ENCODE measurements at regions not wholly inside any gene's neighbourhood (a gene's known extent, or its start where the extent isn't known, plus 50 kb on each side); places are given as distances from the start of the nearest gene placed in this dataset.
"Not testable (repeated sequence)": the region's sequence is repeated elsewhere in the genome, so short reads cannot be mapped to it uniquely, and the experiment has no call there.

- in situ Hi-C loops (cut with MboI; ENCODE audit: low sequenced_read_pairs, unreplicated experiment): no loop called here
- no peak for TF ChIP-seq CTCF (IDR thresholded peaks at IDR 0.05; ENCODE audit: borderline replicate concordance, control extremely low read depth, extremely low read depth, insufficient read depth, missing control alignments)
- no peak for DNase-seq (ENCODE audit: low spot score)
Observed at GRCh38 chr19:56976300-56976699, 135.8 kb upstream of the PEG3 start.

- in situ Hi-C loops (cut with MboI; ENCODE audit: low sequenced_read_pairs, unreplicated experiment): no loop called here
- TF ChIP-seq CTCF (IDR thresholded peaks at IDR 0.05; ENCODE audit: borderline replicate concordance, control extremely low read depth, extremely low read depth, insufficient read depth, missing control alignments): no peak
- DNase-seq (ENCODE audit: low spot score): no peak
Observed at GRCh38 chr19:56976995-56977906, 136.7 kb upstream of the PEG3 start.

- DNase-seq (ENCODE audit: low spot score): no peak
- no peak for TF ChIP-seq CTCF (IDR thresholded peaks at IDR 0.05; ENCODE audit: borderline replicate concordance, control extremely low read depth, extremely low read depth, insufficient read depth, missing control alignments)
- in situ Hi-C loops (cut with MboI; ENCODE audit: low sequenced_read_pairs, unreplicated experiment): no loop called here
Observed at GRCh38 chr19:56978023-56978565, 137.6 kb upstream of the PEG3 start.

GRCh38 chr19:56980326-56980725 lies 139.5 kb upstream of the USP29 start:
- in situ Hi-C loops (cut with MboI; ENCODE audit: low sequenced_read_pairs, unreplicated experiment); DNase-seq (ENCODE audit: low spot score): not testable (repeated sequence)

GRCh38 chr19:56980906-56981305 lies 138.9 kb upstream of the USP29 start:
- TF ChIP-seq CTCF (IDR thresholded peaks at IDR 0.05; ENCODE audit: borderline replicate concordance, control extremely low read depth, extremely low read depth, insufficient read depth, missing control alignments): no peak
- no peak for DNase-seq (ENCODE audit: low spot score)
- in situ Hi-C loops (cut with MboI; ENCODE audit: low sequenced_read_pairs, unreplicated experiment): no loop called here

GRCh38 chr19:56981440-56981839 lies 138.3 kb upstream of the USP29 start:
- in situ Hi-C loops (cut with MboI; ENCODE audit: low sequenced_read_pairs, unreplicated experiment); DNase-seq (ENCODE audit: low spot score): not testable (repeated sequence)

GRCh38 chr19:56983171-56983570 lies 136.6 kb upstream of the USP29 start:
- no peak for DNase-seq (ENCODE audit: low spot score)
- in situ Hi-C loops (cut with MboI; ENCODE audit: low sequenced_read_pairs, unreplicated experiment): no loop called here
- no peak for TF ChIP-seq CTCF (IDR thresholded peaks at IDR 0.05; ENCODE audit: borderline replicate concordance, control extremely low read depth, extremely low read depth, insufficient read depth, missing control alignments)

All from GM13976 (cell line).